Panc1 (cell line): ENCODE measurements at regions not wholly inside any gene's neighbourhood (a gene's known extent, or its start where the extent isn't known, plus 50 kb on each side); places are given as distances from the start of the nearest gene placed in this dataset.

Experiments
- ATAC-seq: fragments of 200-7000 bp; cut with Tn5 transposase; 2 replicates; pipeline ENCODE4 v1.9.1; 2020; ENCODE audit warnings: mild to moderate bottlenecking, moderate library complexity
- BruUV-seq: library from RNA; stranded (reverse); fragments of 400-500 nt; replicated peaks from 2 replicates; lab custom pipeline; 2021; lab: Mats Ljungman, UMichigan
- CTCF ChIA-PET: fragments of 300-600 bp; sonication (Branson Sonifier 250); formaldehyde crosslinking; loops from one replicate; lab custom pipeline; 2022; ENCODE audit warnings: antibody characterized with exemption; lab: Charles Lee
- POLR2A ChIA-PET: fragments of 300-600 bp; sonication (Branson Sonifier 250); formaldehyde crosslinking; loops from one replicate; lab custom pipeline; 2022; ENCODE audit warnings: antibody characterized with exemption; lab: Charles Lee
- DNase-seq: peaks from one replicate; pipeline ENCODE4 v3.0.0-alpha.2; 2010; ENCODE audit warnings: low read depth, low spot score
- H3K27ac ChIP-seq: 2 replicates; pipeline ENCODE4 v1.5.1; 2011; ENCODE audit warnings: mild to moderate bottlenecking, low read length, inconsistent platforms
- H3K27me3 ChIP-seq: fragments of 200-500 bp; sonication (Bioruptor generic); 2 replicates; pipeline ENCODE4 v1.6.0; 2014; ENCODE audit warnings: low read length, inconsistent platforms; ENCODE audit not compliant: control insufficient read depth, insufficient read depth
- H3K36me3 ChIP-seq: fragments of 200-500 bp; sonication (Bioruptor generic); 2 replicates; pipeline ENCODE4 v1.5.1; 2014; ENCODE audit warnings: inconsistent platforms, mild to moderate bottlenecking, low read length, moderate library complexity; ENCODE audit not compliant: control insufficient read depth, insufficient read depth
- H3K4me1 ChIP-seq: 2 replicates; pipeline ENCODE4 v1.5.1; 2011; ENCODE audit warnings: inconsistent platforms, mild to moderate bottlenecking, low read length, moderate library complexity; ENCODE audit not compliant: control insufficient read depth, insufficient read depth
- H3K4me3 ChIP-seq, 2 experiments: 2 replicates each; pipeline ENCODE4 v1.5.1; 2011 to 2012; ENCODE audit warnings: low read depth in 2 of 2, low read length in 2 of 2, mild to moderate bottlenecking in 2 of 2, inconsistent platforms in 1 of 2, moderate library complexity in 1 of 2
- H3K9me3 ChIP-seq: fragments of 200-500 bp; sonication (Bioruptor generic); 2 replicates; pipeline ENCODE4 v1.5.1; 2014; ENCODE audit warnings: low read depth, mild to moderate bottlenecking, inconsistent platforms, low read length, moderate library complexity; ENCODE audit not compliant: control insufficient read depth, insufficient read depth
- POLR2AphosphoS5 ChIP-seq: IDR thresholded peaks from 2 replicates; pipeline ENCODE4 v1.6.1; 2012; ENCODE audit warnings: mild to moderate bottlenecking, low read depth, low read length, moderate library complexity
- SIN3A ChIP-seq: IDR thresholded peaks from 2 replicates; pipeline ENCODE4 v1.6.1; 2012; ENCODE audit warnings: low read depth, mild to moderate bottlenecking, low read length, moderate library complexity, borderline replicate concordance; ENCODE audit not compliant: insufficient read depth
- TCF7L2 ChIP-seq: IDR thresholded peaks from 2 replicates; pipeline ENCODE4 v1.6.1; 2011; ENCODE audit warnings: mild to moderate bottlenecking, low read depth, low read length, inconsistent platforms
- in situ Hi-C: cut with HindIII; loops from 2 replicates; pipeline ENCODE4 v1.10.0; 2016; ENCODE audit warnings: low sequenced_read_pairs, low pct_unique_long_range_greater_than_20kb
- intact Hi-C: fragments of 100-400 bp; cut with micrococcal nuclease; formaldehyde crosslinking; loops from one replicate; pipeline ENCODE4 v1.10.0; 2022; ENCODE audit not compliant: unreplicated experiment
- TF ChIP-seq, protein P1 (sequence below), 2 experiments: IDR thresholded peaks; 2 replicates each; pipeline ENCODE4 v1.6.1; 2011 to 2012; ENCODE audit warnings: low read depth in 2 of 2, control low read depth in 1 of 2, low read length in 1 of 2, mild to moderate bottlenecking in 1 of 2, moderate library complexity in 1 of 2; ENCODE audit not compliant: insufficient read depth in 1 of 2
- TF ChIP-seq, protein P2 (sequence below): fragments of 450-650 bp; IDR thresholded peaks from 2 replicates; pipeline ENCODE4 v1.5.1; 2017; ENCODE audit warnings: mild to moderate bottlenecking

DNA sequence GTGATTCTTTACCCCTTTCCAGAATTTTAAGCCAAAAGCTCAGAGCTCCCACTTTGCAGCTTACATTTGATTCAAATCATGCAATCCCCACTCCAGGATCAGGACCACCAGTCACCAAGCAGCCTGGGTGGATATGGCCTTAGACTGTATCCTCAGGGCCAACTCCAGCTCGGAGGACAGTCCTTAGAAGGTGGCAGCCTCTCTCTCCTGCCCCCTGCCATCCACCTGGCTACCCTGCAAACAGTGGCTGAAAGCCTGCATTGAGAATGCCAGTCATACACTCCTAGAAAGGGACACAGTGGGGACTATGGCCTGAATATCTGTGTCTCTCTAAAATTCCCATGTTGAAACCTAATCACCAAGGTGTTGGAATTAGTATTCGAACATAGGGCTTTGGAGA is 50.0 kb upstream of the KCNMA1 start:
- Histone ChIP-seq H3K9me3 (no peaks in the 10 kb centered on the region), H3K27me3 (peaks cover 24% of the 10 kb centered on the region), H3K4me3 (no peak overlapping the region), H3K27ac (no peak overlapping the region), H3K36me3 (no peaks in the 10 kb centered on the region), H3K4me1 (no peaks in the 10 kb centered on the region)
- intact Hi-C loops: no loop called here
- ATAC-seq (no peak), DNase-seq (no peak)
- BruUV-seq: no TSS peak
- in situ Hi-C loops: no loop called here
- no peak for TF ChIP-seq POLR2AphosphoS5
- TF ChIP-seq, protein P1, sequence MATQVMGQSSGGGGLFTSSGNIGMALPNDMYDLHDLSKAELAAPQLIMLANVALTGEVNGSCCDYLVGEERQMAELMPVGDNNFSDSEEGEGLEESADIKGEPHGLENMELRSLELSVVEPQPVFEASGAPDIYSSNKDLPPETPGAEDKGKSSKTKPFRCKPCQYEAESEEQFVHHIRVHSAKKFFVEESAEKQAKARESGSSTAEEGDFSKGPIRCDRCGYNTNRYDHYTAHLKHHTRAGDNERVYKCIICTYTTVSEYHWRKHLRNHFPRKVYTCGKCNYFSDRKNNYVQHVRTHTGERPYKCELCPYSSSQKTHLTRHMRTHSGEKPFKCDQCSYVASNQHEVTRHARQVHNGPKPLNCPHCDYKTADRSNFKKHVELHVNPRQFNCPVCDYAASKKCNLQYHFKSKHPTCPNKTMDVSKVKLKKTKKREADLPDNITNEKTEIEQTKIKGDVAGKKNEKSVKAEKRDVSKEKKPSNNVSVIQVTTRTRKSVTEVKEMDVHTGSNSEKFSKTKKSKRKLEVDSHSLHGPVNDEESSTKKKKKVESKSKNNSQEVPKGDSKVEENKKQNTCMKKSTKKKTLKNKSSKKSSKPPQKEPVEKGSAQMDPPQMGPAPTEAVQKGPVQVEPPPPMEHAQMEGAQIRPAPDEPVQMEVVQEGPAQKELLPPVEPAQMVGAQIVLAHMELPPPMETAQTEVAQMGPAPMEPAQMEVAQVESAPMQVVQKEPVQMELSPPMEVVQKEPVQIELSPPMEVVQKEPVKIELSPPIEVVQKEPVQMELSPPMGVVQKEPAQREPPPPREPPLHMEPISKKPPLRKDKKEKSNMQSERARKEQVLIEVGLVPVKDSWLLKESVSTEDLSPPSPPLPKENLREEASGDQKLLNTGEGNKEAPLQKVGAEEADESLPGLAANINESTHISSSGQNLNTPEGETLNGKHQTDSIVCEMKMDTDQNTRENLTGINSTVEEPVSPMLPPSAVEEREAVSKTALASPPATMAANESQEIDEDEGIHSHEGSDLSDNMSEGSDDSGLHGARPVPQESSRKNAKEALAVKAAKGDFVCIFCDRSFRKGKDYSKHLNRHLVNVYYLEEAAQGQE (IDR thresholded peaks at IDR 0.05; ENCODE audit: insufficient read depth in 1 of 2, low read depth in 2 of 2, low read length in 1 of 2): no peak
- no peak for TF ChIP-seq TCF7L2
- TF ChIP-seq, protein P2, sequence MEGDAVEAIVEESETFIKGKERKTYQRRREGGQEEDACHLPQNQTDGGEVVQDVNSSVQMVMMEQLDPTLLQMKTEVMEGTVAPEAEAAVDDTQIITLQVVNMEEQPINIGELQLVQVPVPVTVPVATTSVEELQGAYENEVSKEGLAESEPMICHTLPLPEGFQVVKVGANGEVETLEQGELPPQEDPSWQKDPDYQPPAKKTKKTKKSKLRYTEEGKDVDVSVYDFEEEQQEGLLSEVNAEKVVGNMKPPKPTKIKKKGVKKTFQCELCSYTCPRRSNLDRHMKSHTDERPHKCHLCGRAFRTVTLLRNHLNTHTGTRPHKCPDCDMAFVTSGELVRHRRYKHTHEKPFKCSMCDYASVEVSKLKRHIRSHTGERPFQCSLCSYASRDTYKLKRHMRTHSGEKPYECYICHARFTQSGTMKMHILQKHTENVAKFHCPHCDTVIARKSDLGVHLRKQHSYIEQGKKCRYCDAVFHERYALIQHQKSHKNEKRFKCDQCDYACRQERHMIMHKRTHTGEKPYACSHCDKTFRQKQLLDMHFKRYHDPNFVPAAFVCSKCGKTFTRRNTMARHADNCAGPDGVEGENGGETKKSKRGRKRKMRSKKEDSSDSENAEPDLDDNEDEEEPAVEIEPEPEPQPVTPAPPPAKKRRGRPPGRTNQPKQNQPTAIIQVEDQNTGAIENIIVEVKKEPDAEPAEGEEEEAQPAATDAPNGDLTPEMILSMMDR: no peak
- no peak for TF ChIP-seq SIN3A
- POLR2A ChIA-PET: no interaction called here
- CTCF ChIA-PET: no interaction called here
